ENCODE measurements at regions not wholly inside any gene's neighbourhood (a gene's known extent, or its start where the extent isn't known, plus 50 kb on each side); places are given as distances from the start of the nearest gene placed in this dataset.

DNA sequence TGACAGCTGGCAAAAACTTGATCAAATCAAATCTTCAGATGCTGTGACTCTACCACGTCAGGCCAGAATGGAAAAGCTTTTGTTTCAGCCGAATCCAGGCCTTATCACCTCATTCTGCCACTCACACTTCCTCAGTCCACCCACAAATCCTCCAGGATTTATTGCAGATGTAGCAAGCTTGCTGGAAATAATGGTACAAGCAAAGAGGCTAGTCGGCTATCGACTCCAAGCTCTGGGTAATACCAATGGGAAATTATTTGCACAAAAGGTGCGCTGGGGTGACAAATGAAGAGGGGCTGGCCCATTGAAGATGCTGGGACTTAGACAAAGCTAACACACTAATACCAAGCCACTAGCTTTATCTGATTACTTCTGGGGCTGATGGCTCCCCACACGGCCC, 250.5 kb downstream of the ASCL1 start:
- H4K20me1 ChIP-seq (ENCODE audit: insufficient read depth, low read length) = no peaks in the 10 kb centered on the region
- ChIA-PET POLR2A (no interaction called here), CTCF (ENCODE audit: unreplicated experiment) (no interaction called here)
- no peak overlapping the region for H2AFZ ChIP-seq (ENCODE audit: low read length)
- H3K36me3 ChIP-seq (ENCODE audit: insufficient read depth, low read length) = no peaks in the 10 kb centered on the region
- no peak for DNase-seq (ENCODE audit: low spot score)
- H3K4me1 ChIP-seq (ENCODE audit: insufficient read depth, low read length, poor library complexity, severe bottlenecking) = no peaks in the 10 kb centered on the region
- TF ChIP-seq, protein P1, sequence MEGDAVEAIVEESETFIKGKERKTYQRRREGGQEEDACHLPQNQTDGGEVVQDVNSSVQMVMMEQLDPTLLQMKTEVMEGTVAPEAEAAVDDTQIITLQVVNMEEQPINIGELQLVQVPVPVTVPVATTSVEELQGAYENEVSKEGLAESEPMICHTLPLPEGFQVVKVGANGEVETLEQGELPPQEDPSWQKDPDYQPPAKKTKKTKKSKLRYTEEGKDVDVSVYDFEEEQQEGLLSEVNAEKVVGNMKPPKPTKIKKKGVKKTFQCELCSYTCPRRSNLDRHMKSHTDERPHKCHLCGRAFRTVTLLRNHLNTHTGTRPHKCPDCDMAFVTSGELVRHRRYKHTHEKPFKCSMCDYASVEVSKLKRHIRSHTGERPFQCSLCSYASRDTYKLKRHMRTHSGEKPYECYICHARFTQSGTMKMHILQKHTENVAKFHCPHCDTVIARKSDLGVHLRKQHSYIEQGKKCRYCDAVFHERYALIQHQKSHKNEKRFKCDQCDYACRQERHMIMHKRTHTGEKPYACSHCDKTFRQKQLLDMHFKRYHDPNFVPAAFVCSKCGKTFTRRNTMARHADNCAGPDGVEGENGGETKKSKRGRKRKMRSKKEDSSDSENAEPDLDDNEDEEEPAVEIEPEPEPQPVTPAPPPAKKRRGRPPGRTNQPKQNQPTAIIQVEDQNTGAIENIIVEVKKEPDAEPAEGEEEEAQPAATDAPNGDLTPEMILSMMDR (conservative IDR thresholded peaks at IDR 0.05; ENCODE audit: low read length) = no peak
- no peak for TF ChIP-seq EZH2phosphoT487 (IDR thresholded peaks at IDR 0.05; ENCODE audit: borderline replicate concordance, low read depth, low read length)
- BruUV-seq (replicated peaks) = no TSS peak
- intact Hi-C loops (cut with micrococcal nuclease; ENCODE audit: unreplicated experiment) = no loop called here
- no peak overlapping the region for H3K4me2 ChIP-seq (ENCODE audit: low read length)
- no peaks in the 10 kb centered on the region for H3K9me2 ChIP-seq (ENCODE audit: insufficient read depth, low read length)
- H3K4me3 ChIP-seq (ENCODE audit: low read depth, low read length, poor library complexity, severe bottlenecking) = no peak overlapping the region
- no peak overlapping the region for H3K27ac ChIP-seq (ENCODE audit: low read depth, low read length, poor library complexity, severe bottlenecking)
- H3K79me2 ChIP-seq (ENCODE audit: insufficient read depth, low read depth, low read length) = no peaks in the 10 kb centered on the region
- no peaks in the 10 kb centered on the region for H3K9me3 ChIP-seq (ENCODE audit: low read length)

DNA sequence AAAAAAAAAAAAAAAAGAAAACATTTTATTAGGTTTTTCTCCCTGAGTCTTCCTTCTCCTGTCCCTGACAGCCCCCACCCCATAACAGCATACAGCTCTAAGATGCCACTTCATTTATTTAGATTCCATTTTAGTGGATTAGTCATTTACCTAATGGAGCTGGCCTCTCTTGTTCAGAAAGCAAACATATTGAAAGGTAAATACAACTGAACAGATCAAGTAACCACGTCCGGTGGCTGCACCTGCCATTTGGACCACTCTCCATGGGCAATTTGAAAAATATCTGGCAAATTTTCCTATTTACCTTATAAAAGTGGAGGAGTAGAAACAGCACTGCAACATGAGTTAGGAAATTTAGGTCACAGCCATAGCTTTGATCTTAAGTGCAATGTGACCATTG, 254.6 kb downstream of the C12orf42 start:
- ChIA-PET CTCF (ENCODE audit: unreplicated experiment) (no interaction called here), POLR2A (no interaction called here)
- Histone ChIP-seq H2AFZ (ENCODE audit: low read length) (no peak overlapping the region), H3K4me3 (ENCODE audit: low read depth, low read length, poor library complexity, severe bottlenecking) (no peak overlapping the region), H3K27ac (ENCODE audit: low read depth, low read length, poor library complexity, severe bottlenecking) (no peak overlapping the region), H3K36me3 (ENCODE audit: insufficient read depth, low read length) (no peaks in the 10 kb centered on the region), H3K9me2 (ENCODE audit: insufficient read depth, low read length) (no peaks in the 10 kb centered on the region), H3K9me3 (ENCODE audit: low read length) (no peaks in the 10 kb centered on the region), H3K4me2 (ENCODE audit: low read length) (no peak overlapping the region), H3K79me2 (ENCODE audit: insufficient read depth, low read depth, low read length) (no peaks in the 10 kb centered on the region), H3K4me1 (ENCODE audit: insufficient read depth, low read length, poor library complexity, severe bottlenecking) (no peaks in the 10 kb centered on the region), H4K20me1 (ENCODE audit: insufficient read depth, low read length) (no peaks in the 10 kb centered on the region)
- no TSS peak for BruUV-seq (replicated peaks)
- intact Hi-C loops (cut with micrococcal nuclease; ENCODE audit: unreplicated experiment) = no loop called here
- no peak for TF ChIP-seq EZH2phosphoT487 (IDR thresholded peaks at IDR 0.05; ENCODE audit: borderline replicate concordance, low read depth, low read length)
- TF ChIP-seq, protein P1 (conservative IDR thresholded peaks at IDR 0.05; ENCODE audit: low read length) = no peak
- DNase-seq (ENCODE audit: low spot score) = no peak

DNA sequence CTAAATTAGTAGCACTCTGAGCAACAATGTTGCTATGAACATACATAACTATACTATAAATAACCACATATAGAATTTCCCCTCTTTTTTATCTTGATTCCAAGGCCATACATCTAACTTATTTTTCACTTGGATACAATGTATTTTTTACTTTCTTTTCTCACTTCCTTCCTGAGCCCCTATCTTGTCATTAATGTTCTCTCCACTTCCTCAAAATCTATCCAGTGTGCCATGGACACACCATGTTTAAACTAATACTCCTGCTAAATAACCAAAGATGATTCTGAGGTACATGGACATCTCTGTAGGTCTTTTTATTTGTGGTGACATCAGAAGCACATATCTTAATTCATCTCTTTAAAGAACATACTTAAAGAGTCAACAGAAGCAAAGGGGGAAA, 251.2 kb downstream of the C12orf42 start:
- Histone ChIP-seq H3K79me2 (ENCODE audit: insufficient read depth, low read depth, low read length) (no peaks in the 10 kb centered on the region), H3K27ac (ENCODE audit: low read depth, low read length, poor library complexity, severe bottlenecking) (no peak overlapping the region), H3K9me3 (ENCODE audit: low read length) (no peaks in the 10 kb centered on the region), H3K4me2 (ENCODE audit: low read length) (no peak overlapping the region), H3K9me2 (ENCODE audit: insufficient read depth, low read length) (no peaks in the 10 kb centered on the region), H4K20me1 (ENCODE audit: insufficient read depth, low read length) (no peaks in the 10 kb centered on the region), H2AFZ (ENCODE audit: low read length) (no peak overlapping the region), H3K4me1 (ENCODE audit: insufficient read depth, low read length, poor library complexity, severe bottlenecking) (no peaks in the 10 kb centered on the region), H3K36me3 (ENCODE audit: insufficient read depth, low read length) (no peaks in the 10 kb centered on the region), H3K4me3 (ENCODE audit: low read depth, low read length, poor library complexity, severe bottlenecking) (no peak overlapping the region)
- no peak for DNase-seq (ENCODE audit: low spot score)
- BruUV-seq (replicated peaks) = no TSS peak
- CTCF ChIA-PET (ENCODE audit: unreplicated experiment) = interaction anchor here (0.6 kb wide), 1 partner anchor 279 kb away, joined by 4 read pairs; no protein-coding TSS in a partner anchor
- intact Hi-C loops (cut with micrococcal nuclease; ENCODE audit: unreplicated experiment) = no loop called here
- no peak for TF ChIP-seq EZH2phosphoT487 (IDR thresholded peaks at IDR 0.05; ENCODE audit: borderline replicate concordance, low read depth, low read length)
- TF ChIP-seq, protein P1 (conservative IDR thresholded peaks at IDR 0.05; ENCODE audit: low read length) = no peak
- POLR2A ChIA-PET = no interaction called here

Data from OCI-LY7 (cell line).